Mesothelial cell of epicardium (in vitro differentiated cells): ENCODE measurements at regions not wholly inside any gene's neighbourhood (a gene's known extent, or its start where the extent isn't known, plus 50 kb on each side); places are given as distances from the start of the nearest gene placed in this dataset.

Source experiments
- DNase-seq, 2 experiments: peaks; one replicate each; pipeline ENCODE4 v3.0.0; 2021; ENCODE audit warnings: low spot score in 2 of 2; ENCODE audit not compliant: unreplicated experiment in 2 of 2
- H3K27ac Mint-ChIP-seq: 2 replicates; pipeline ENCODE4 v1.8.0; 2021; ENCODE audit warnings: mixed read lengths
- H3K27me3 Mint-ChIP-seq: 2 replicates; pipeline ENCODE4 v1.8.0; 2021; ENCODE audit warnings: low read depth, mixed read lengths
- H3K36me3 Mint-ChIP-seq: 2 replicates; pipeline ENCODE4 v1.8.0; 2021; ENCODE audit warnings: mixed read lengths
- H3K4me1 Mint-ChIP-seq: 2 replicates; pipeline ENCODE4 v1.8.0; 2021; ENCODE audit warnings: mixed read lengths
- H3K4me3 Mint-ChIP-seq: 2 replicates; pipeline ENCODE4 v1.8.0; 2021; ENCODE audit warnings: mild to moderate bottlenecking, moderate library complexity, mixed read lengths
- H3K9me3 Mint-ChIP-seq: 2 replicates; pipeline ENCODE4 v1.8.0; 2021; ENCODE audit warnings: mixed read lengths
- TF ChIP-seq, protein P1 (sequence below): fragments of 200-600 bp; sonication (generic); IDR thresholded peaks from one replicate; pipeline ENCODE4 v1.5.0; 2021; ENCODE audit warnings: antibody characterized with exemption; ENCODE audit not compliant: unreplicated experiment

DNA sequence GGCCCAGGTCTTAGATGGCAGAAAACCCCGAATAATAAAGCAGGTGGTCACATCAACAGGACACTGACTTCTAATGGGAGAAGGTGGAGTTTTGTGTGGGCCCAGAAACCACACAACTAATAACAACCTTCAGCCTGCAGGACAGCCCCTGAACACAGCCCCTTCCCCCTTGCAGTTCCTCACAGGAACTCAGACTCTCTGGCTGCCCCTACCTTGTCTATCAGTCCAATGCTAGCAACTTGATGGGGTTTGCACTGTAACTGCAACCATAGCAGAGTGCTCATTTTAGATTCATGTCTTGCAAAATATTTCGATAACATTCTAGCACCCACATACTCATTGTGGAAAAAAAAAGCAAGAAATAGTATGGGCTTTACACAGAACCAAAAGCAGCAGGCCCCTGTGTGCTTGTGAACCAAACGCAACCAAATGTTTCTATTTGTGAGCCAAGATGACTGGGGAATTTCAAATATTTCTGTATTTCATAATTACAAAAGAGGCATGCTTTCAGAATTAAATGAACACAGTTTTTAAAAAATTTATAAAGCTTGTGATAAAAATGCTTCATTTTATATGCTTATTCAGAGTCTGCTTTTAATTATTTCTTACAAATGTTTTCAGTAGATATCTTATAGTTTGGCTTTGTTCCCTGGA is 62.7 kb upstream of the PDE4D start:
- Mint-ChIP-seq H3K36me3 (no peaks in the 10 kb centered on the region), H3K27ac (peak overlapping the region; percentile 35), H3K4me1 (peaks cover 12% of the 10 kb centered on the region), H3K4me3 (no peak overlapping the region), H3K27me3 (no peaks in the 10 kb centered on the region), H3K9me3 (peaks cover 24% of the 10 kb centered on the region)
- DNase-seq: no peak
- TF ChIP-seq, protein P1, sequence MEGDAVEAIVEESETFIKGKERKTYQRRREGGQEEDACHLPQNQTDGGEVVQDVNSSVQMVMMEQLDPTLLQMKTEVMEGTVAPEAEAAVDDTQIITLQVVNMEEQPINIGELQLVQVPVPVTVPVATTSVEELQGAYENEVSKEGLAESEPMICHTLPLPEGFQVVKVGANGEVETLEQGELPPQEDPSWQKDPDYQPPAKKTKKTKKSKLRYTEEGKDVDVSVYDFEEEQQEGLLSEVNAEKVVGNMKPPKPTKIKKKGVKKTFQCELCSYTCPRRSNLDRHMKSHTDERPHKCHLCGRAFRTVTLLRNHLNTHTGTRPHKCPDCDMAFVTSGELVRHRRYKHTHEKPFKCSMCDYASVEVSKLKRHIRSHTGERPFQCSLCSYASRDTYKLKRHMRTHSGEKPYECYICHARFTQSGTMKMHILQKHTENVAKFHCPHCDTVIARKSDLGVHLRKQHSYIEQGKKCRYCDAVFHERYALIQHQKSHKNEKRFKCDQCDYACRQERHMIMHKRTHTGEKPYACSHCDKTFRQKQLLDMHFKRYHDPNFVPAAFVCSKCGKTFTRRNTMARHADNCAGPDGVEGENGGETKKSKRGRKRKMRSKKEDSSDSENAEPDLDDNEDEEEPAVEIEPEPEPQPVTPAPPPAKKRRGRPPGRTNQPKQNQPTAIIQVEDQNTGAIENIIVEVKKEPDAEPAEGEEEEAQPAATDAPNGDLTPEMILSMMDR: no peak

- Mint-ChIP-seq H3K9me3 (peaks cover 24% of the 10 kb centered on the region), H3K27me3 (no peaks in the 10 kb centered on the region), H3K36me3 (no peaks in the 10 kb centered on the region), H3K4me1 (peaks cover 12% of the 10 kb centered on the region), H3K4me3 (no peak overlapping the region), H3K27ac (no peak overlapping the region)
- DNase-seq: no peak
- TF ChIP-seq, protein P1: no peak
These were observed 61.7 kb upstream of the PDE4D start for GRCh38 chr5:59955241-59955640.

DNA sequence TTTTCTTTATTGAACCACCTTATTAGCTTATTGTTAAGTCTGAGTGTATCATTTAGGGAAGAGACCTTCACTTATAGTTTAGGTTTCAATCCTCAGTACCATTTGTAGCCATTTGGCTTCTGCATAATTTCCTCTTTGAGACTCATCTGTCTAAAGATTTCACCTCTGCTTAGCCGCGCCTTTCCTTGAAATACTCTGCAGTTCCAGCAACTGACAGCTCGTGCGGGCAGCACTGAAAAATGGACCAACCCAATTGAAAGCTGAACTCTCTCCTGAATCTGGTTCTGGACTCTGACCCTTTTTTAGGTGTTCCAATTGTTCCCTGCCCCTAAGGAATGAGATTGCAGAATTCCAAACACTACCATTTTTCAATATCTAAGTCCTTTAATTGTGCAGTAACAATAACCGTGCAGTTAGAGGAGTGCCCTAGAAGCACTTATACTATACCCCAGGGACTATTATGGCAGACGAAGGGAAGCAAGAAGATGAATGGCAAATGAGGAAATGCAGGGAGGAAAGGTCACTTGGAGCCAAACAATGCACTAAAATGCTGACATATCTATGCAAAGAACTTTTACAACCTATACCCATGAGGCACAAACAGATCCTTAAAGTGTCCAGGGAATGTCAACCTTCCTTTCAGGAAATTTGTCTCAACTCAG is 50.1 kb upstream of the PDE4D start:
- H3K9me3 Mint-ChIP-seq: no peaks in the 10 kb centered on the region
- TF ChIP-seq, protein P1: no peak
- no peak for DNase-seq
- H3K4me3 Mint-ChIP-seq: no peak overlapping the region
- no peaks in the 10 kb centered on the region for H3K27me3 Mint-ChIP-seq
- H3K4me1 Mint-ChIP-seq: peaks cover 2% of the 10 kb centered on the region
- no peak overlapping the region for H3K27ac Mint-ChIP-seq
- no peaks in the 10 kb centered on the region for H3K36me3 Mint-ChIP-seq
